Activated CD4-positive, CD25-positive, alpha-beta regulatory T cell treated with anti-CD3 and anti-CD28 coated beads, Interleukin-2, amount 50 U/mL, for 16 hours (primary cell): ENCODE measurements at regions not wholly inside any gene's neighbourhood (a gene's known extent, or its start where the extent isn't known, plus 50 kb on each side); places are given as distances from the start of the nearest gene placed in this dataset.

ENCODE experiments used
- DNase-seq: peaks from one replicate; pipeline ENCODE4 v3.0.0-alpha.2; 2020; ENCODE audit warnings: low read depth, low spot score

DNA sequence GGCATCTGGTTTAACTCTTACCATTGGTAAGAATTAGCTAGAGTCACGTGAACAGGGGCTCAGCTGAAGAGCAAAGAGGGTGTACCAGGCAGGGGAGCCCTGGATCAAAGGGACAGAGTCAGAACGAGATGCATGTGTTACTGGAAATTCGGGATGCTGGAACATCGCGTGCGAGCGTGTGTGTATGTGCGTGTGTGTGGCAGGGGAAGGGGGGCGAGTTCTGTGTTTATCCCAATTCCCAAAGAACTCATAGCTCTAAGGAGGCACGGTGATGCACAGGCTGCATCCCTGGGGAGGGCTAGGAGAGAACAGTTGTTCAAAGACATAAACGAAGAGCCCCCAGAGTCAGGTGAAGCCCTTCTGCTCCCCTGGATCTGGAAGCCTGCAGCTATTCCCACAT lies 353.3 kb downstream of the GADD45G start:
- DNase-seq = no peak

- DNase-seq = no peak
Observed at GRCh38 chr9:89961616-89962341, 357.0 kb downstream of the GADD45G start.

- no peak for DNase-seq
Observed at GRCh38 chr9:89963280-89963679, 358.5 kb downstream of the GADD45G start.

- DNase-seq = no peak
Observed at GRCh38 chr9:89967527-89967926, 362.7 kb downstream of the GADD45G start.

- no peak for DNase-seq
Observed at GRCh38 chr9:89969156-89969675, 364.4 kb downstream of the GADD45G start.

GRCh38 chr9:89969881-89970639 lies 365.2 kb downstream of the GADD45G start:
- DNase-seq = no peak

DNA sequence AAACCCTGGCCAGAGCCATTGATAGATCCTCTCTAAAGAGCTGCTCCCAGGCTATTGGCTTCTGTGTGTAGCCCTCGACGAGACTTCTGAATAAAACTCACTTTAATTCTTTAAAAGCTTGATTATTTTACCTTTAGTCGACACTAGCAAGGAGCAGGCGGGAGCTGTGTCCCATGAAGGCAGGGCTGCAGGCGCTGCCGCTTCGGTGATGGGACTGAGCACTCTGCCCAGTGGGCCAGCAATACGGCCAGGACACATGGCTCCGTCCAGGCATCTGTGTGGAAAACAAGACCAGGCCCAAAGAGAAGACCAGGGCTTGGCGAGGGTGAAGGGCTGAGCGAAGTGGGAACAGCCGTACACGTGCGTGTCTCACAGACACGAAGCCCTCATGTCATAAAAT lies 365.9 kb downstream of the GADD45G start:
- no peak for DNase-seq

GRCh38 chr9:89972535-89972934 lies 367.7 kb downstream of the GADD45G start:
- no peak for DNase-seq

- DNase-seq = no peak
Observed at GRCh38 chr9:89974582-89974981, 369.8 kb downstream of the GADD45G start.

DNA sequence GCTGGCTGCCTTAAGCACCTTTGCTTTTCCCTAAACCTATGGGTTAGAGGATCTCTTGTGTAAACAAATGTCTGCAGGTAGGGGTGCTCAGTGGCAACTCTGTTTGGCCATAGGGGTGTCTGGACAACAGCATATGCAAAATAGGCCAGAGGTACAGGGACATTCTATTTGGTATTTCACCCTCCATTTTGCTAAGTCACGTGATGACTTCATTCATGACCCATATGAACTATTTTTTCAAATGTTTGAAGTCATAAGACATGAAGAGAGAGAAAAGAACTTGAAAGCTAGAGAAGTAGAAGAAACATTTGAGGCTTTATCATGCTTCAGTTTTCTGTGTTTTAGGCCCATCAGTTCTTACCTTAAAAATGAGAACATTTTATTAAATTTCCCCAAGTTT lies 370.2 kb downstream of the GADD45G start:
- DNase-seq = no peak

DNA sequence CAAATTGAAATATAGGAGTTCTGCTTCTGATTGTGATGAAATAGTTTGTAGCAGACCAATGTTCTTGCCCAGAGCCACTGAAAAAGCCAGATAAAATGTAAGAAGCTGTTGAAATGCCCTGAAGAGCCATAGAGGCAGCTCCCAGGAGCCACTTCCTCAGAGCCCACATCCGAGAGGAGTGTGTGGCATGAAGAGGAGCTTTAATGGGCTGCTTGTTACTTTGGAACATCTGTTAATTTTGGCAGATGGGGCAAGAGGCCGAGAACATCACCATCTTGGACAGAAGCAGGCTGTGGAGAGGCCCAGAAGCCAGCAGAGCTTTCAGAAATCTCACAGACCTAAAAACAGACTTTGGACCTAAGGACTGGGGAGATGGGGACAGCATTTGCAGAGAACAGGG lies 370.8 kb downstream of the GADD45G start:
- DNase-seq = no peak

DNA sequence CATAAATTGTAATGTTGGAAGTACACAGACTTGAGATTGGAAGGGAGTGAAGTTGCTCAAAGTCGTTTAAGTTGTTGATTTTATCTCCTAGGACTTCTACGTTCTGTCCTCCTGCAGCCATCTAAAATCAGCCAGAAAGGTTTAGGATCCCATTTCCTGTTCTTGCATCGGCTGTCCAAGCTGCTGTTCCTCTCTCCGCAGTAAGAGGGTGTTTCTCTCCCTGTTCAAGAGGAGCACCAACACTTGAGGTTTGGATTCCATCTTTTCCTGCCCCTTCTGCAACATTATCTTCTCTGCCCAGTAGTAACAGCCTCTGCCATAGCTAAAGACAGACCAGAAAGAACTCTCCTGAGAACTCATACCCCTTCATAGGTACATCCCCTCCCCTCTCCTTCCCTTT lies 373.4 kb downstream of the GADD45G start:
- DNase-seq = no peak

GRCh38 chr9:89980600-89980999 lies 375.8 kb downstream of the GADD45G start:
- DNase-seq = no peak

- DNase-seq = no peak
Observed at GRCh38 chr9:89982016-89982415, 377.2 kb downstream of the GADD45G start.

DNA sequence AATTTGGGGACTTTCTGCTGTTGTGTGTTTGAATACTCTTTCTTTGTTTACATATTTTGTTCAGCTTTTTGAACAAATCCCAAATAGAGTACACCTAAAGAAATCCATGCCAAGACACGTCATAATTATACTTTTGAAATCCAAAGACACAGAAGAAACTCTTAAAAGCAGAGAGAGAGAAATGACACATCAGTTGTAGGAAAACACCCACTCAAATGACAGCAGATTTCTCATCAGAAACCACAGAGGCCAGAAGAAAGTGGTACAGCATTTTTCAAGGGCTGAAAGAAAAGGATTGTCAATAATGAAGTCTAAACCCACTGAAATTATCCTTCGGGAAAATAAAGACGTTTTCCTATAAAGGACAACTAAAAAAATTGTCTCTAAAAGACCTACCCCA lies 378.6 kb downstream of the GADD45G start:
- no peak for DNase-seq

GRCh38 chr9:89984214-89984613 lies 379.4 kb downstream of the GADD45G start:
- no peak for DNase-seq

DNA sequence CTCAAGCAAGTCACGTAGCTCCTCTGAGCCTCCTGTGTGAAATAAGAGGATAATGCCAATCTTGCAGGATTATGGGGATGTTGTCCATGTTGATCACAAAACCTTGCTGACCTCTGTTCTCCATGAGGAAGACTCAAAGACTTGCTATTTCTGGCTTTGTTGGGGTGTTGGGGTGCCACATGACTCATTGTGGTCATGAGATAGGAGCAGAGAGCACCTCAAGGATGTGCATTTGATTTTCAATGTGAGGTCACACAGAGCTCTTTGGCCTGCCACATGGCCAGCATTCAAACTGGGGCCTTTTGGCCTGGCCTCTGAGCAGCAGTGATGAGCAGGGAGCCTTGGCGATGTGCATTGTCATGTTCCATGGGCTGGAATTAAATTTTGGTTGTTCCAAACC lies 380.3 kb downstream of the GADD45G start:
- DNase-seq = no peak

DNA sequence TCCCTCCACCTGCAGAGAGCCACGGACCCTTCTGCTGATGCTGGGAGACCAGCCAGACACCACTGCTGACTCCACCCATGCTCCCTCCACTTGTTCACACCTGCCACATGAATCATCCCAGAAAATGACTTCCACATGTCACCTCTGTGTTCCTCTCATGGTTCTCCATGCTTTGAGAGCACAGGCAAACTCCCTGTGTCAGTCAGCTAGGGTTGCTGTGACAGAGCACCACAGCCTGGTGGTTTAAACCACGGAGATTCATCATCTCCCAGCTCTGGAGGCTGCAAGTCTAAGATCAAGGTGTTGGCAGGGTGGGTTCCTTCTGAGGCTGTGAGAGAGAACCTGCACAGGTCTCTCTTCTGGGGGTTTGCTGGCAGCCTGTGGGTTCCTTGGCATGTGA lies 381.4 kb downstream of the GADD45G start:
- no peak for DNase-seq

- DNase-seq = no peak
Observed at GRCh38 chr9:89988458-89988857, 383.6 kb downstream of the GADD45G start.

- no peak for DNase-seq
Observed at GRCh38 chr9:89991204-89991790, 386.5 kb downstream of the GADD45G start.

GRCh38 chr9:89992326-89993198 lies 387.8 kb downstream of the GADD45G start:
- no peak for DNase-seq
